ENCODE measurements at regions not wholly inside any gene's neighbourhood (a gene's known extent, or its start where the extent isn't known, plus 50 kb on each side); places are given as distances from the start of the nearest gene placed in this dataset.
"Not testable (repeated sequence)": the region's sequence is repeated elsewhere in the genome, so short reads cannot be mapped to it uniquely, and the experiment has no call there.

DNA sequence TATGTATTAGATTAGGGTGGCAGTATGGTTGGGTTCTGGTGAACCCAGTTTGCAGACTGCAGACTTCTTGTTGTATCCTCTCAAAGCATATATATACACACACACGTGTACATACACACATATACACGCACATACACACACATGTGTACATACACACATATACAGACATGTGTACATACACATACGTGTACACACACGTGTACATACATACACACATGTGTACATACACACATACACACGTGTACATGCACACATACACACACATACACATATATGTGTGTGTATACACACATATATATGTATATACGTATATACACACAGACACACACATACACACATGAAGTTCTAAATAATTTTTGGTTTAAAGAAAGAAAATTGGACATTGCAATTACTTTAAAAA, 780.2 kb downstream of the FLRT2 start:
- no peak for DNase-seq

DNA sequence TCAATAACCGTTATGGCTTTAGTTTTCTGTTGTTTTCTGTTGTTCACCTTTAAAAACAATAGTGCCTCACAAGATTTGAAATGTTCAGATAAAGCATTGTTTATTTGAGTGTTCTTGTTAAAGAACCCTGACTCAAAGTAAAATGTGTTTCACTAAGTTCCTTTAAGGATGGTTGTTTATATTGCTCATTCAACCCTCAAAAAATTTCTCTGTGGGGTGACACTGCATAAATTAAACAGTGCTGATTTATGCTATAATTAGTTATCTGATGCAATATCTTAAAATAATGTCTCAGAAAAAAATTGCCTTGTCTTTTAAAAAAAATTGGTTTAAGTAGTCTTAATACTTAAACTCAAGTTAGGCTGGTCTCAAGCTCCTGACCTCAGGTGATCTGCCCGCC, 775.1 kb downstream of the FLRT2 start:
- DNase-seq: no peak

DNA sequence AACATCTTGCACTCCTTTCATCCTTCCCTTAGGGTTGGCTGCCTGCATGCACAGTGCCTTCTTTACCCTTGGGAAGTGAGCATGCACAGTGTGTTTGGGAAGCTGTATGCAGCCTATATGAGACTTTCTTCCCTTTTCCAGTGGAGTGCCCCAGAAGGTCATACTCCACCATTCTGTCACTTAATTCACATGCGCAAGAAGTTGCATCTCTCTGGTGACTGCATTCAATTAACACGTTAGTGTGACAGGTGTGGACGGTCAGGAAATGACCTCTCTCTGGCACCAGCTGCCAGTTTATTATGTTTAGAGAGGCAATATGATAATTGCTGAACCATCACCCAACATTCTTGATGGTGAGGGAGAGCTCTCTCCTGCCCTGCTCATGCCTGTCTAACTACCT, 770.0 kb downstream of the FLRT2 start:
- DNase-seq: no peak

DNA sequence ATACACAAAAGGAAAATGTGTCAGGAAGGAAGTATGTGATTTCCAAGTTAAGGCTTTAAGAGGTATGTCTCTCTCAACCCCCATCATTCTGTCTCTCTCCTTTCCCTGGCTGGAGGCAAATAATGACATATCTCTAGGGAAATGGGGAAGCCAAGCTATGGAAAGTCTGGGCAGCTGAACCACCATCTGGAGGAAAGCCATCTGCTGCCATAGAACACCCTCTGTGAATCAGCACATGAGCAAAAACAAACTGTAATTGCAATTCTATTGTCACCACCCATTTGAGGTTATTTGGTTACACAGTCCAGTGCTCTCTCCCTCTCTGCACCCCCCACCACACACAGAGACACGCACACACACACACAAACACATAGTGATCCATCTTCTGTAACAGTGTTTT, 766.2 kb downstream of the FLRT2 start:
- DNase-seq: no peak

DNA sequence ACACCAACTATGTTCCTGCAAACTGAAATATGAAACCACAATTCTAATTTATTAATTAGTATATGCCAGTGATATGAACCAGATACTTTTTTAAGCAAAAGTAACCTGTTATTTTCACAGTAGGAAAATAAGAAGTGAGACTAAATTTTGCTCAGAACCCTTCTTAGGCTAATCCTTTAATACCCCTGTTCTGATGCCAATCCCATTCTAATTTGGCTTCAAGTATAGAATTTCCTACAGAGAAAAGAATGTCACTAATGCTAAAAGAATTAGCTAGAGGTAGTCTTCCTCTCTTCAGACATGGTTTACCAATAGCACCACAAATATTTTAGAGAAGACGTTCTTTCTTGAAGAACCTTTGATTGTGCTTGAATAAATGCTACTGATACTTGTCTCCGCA, 758.4 kb downstream of the FLRT2 start:
- DNase-seq: no peak

DNA sequence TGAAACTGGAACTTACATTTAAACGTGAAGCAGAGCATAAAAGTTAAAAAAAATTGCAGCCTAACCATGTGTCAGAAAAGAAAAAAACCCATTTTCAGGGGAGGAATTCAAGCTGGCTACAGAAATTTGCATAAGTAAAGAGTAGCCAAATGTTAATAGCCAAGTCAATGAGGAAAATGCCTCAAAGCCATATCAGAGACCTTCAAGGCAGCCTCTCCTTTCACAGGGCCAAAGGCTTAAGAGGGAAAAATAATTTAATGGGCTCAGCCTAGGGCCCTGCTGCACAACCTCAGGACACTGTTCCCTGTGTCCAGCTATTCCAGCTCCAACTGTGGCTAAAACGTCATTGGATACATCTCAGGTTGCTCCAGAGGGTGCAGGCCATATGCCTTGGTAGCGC, 749.5 kb downstream of the FLRT2 start:
- no peak for DNase-seq

DNA sequence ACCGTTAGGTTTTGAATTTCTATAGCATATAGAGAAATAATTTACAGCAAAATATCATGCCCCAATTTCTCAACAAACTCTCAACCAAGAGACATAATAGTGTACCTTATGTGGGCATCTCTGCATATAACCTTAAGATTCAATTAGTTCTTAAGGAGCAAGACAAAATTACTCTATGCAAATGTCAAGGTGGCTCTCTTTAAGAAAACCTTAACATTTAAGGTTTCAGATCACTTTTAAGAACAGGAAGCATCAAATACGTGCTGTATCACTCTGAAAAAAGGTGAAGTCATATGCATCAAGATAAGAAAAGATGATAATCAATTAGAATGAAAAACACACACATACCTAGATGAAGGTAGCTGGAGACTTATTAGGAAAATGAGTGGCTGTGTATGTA, 728.0 kb downstream of the FLRT2 start:
- no peak for DNase-seq

DNA sequence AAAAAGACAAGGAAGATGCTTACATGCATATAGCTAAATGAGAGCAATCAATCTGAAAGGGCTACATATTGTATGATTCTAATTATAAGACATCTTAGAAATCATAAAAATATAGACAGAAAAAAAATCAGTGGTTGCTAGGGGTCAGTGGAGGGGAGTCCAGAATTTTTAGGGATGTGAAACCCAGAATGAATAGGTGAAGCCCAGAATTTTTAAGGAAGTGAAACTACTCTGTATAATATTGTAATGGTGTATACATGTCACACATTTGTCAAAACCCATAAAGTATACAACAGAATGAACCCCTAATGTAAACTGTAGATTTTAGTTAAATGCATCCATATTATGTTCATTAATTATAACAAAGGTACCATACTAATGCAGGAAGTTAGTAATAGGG, 713.2 kb downstream of the FLRT2 start:
- no peak for DNase-seq

DNA sequence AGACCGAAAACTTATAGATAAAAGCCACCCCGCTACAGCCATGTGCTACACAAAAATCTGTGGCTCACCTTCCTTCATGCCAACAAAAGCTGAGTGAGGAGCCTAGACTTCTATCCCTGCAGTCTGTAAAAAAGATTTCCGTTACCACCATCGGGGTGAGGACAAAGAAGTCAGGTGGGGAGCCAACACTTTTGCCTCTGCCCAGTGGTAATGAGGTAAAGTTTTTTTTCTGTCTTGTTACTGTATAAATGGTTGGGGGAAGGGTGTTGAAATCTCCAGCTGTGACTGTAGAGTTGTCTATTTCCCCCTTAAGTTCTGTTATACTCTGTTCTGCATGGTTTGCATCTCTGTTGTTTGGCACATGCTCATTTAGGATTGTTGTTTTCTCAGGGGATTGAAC, 707.8 kb downstream of the FLRT2 start:
- no peak for DNase-seq

DNA sequence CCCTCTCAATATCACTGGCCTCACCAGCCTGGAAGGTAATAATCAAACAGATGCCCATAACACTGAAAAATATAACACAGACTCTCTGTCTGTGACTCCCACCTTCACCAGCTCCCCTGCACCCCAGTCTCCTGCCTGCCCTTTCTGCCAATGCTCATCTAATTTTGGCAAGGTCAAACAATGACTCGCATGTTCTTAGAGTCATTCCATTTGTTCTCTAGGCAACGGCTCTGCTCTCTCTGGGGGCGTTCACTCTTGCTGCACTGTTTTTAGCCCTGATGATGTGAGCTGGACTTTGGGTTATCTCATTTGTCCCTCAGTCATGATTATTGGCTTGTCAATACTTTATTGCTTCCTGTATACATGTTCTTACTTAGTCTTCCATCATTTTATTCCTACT, 691.8 kb downstream of the FLRT2 start:
- DNase-seq: no peak

DNA sequence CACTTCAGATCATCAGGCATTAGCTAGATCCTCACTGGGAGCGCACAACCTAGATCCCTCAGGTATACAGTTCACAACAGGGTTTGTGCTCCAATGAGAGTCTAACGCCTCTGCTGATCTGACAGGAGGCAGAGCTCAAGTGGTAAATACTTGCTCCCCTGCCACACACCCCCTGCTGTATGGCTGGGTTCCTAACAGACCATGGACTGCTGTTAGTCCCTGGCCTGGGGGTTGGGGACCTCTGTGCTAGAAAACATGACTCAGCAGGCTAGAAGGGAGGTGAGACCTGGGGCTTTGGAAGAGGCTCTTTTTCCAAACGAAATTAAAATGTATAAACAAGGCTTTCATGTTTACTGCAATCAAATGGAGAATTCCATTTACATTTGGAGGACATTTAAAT, 691.1 kb downstream of the FLRT2 start:
- DNase-seq: no peak

DNA sequence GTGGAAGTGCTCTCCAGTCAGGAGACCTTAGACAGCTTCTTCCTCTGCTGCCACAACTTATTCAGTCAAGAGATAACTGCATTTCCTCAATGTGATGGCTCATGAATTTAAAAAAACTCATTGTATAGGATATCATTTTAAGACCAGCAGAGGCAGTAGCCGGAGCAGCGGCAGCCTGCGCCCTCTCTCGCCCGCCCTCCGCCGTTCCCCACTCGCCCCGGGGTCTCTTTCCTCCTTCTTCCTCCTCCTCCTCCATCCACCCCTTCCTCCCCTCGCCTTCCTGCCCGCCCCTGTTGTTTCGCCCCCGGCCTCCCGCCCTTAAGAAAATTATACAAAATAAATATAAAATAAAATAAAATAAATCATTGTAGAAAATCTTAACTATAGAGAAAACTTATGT, 687.6 kb downstream of the FLRT2 start:
- no peak for DNase-seq

DNA sequence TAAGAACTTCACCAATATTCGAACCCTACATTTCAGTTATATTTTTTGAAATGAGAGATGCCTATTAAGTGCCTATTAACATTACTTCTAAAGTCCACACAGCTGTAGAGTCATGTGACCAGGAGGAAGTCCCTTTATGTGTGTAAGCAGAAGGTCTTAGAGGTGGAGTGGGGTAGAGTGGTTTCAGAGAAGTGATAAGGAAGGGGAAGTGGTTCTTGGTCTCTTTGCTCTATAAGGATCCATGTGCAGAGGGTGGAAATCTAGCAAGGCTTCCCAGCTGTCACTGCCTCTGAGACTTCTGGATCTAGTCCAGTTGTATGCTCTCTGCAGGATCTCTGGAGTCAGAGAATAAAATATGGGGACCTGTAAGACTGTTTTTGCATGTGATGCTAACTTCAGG, 673.9 kb downstream of the FLRT2 start:
- no peak for DNase-seq

DNA sequence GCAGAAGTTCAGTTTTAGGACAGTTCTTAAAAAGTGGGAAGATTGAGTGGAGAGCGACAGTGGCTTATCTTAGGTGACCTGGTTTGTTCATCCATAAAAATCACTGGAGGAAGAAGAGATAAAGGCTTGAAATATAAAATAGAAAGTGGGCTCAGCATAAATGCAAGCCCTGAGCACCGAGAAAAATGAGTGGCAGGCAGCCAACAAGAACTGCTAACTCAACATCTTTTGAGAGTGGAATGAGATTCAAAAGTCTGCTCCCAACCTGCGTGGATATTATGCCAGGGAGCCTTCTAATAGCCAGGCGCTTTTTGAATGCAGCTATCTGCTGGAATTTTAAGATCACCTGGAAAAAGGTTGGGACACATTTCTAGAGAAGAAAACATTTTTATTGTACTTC, 666.5 kb downstream of the FLRT2 start:
- DNase-seq: no peak

DNA sequence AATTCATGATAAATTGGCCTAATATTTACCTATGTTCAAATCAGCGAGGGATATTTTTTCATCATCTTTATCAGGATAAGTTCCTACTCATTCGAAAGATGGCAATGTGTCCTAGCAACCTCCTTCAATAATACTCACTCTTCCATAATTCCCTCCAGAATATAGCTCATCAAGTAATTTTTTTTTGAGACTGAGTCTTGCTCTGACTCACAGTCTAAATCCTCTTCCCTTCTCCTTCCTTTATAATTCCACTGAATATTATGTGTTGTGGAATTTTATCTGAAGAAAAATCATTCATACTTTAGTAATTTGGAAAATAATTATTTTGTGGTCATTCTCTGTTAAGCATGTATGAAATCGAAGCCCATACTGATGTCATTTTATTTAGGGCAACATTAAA, 663.8 kb downstream of the FLRT2 start:
- no peak for DNase-seq

DNA sequence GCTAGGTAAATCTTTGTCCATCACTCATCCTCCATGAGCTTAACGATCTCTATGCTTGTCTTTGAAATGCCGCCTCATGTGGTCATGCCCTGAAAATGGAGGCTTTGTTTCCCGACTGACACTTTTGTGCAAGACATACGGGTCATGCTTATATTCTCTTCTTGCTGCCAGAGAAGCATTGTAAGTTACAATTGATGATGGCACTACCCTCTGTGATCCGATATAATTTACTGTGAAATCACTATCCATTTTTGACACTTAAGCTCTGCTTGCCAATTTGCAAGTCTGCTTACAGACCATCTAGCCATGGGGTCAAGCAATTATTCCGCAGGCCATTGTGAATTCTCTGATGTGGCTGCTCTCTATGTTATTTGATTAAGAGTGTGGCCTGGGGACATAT, 650.0 kb downstream of the FLRT2 start:
- no peak for DNase-seq

DNA sequence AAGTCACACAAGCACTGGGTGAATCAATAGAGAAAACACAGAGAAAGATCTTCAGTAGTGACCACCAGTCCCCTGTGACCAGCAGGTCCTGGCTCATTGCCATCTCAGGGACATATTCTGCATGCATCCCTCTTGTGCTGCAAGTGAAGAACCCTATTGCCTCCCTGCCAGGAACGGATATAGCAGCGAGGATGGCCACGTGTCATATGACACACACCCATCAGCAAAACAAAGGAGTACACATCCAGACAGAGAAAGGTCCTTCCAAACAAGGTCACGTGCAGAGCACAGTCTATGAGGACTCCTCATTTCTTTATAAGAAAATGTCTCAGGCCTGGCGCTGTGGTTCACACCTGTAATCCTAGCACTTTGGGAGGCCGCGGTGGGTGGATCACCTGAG, 638.4 kb downstream of the FLRT2 start:
- no peak for DNase-seq

DNA sequence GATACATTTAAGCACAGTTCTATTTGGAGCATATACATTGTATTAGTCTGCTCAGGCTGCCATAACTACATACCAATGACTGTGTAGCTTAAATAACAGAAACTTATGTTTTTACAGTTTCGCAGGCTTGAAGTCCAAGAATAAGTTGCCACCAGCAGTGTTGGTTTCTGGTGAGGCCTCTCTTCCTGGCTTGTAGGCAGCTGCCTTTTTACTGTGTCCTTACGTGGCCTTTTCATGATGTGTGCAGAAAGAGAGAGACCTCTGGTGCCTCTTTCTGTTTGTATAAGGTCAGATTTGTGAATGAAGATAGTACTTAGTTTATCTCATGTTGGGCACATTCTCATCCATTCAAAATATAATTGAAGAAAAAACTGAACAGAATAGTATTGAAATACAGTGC, 636.6 kb downstream of the FLRT2 start:
- DNase-seq: no peak

DNA sequence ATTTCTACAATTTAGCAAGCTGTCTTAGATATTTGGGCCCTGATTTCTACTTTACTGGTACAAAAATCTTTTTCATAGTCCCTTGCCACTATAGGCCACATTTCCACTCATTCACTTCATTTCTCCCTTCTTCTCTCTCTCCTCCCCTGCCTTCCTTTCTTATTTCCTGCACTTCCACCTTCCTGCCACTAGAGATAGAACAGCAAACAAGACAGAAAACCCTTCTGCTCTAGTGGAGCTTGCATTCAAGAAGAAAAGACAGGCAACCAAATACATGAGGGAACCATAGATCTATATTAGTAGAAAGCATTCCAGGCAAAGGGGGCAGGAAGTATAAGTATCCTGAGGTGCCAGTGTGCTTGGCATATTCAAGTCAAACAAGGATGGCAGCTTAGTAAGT, 623.5 kb downstream of the FLRT2 start:
- no peak for DNase-seq

DNA sequence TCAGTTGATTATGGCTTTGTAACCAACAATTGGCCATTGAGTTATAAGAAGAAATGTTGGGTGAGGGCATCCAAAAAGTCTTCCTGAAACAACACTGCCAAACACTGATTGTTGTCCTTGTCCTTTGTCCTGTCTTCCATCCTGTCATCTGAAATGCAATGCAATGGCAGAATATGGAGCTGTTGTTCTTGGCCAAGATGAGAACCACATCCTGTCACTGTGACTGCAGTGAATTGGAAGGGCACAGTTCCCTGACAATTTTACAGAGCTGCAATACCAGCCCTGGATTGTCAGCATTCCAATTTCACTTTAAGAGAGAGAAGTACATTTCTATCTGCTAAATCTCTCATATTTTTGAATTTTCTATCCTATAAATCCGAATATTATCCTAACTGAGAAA, 613.3 kb downstream of the FLRT2 start:
- no peak for DNase-seq

DNA sequence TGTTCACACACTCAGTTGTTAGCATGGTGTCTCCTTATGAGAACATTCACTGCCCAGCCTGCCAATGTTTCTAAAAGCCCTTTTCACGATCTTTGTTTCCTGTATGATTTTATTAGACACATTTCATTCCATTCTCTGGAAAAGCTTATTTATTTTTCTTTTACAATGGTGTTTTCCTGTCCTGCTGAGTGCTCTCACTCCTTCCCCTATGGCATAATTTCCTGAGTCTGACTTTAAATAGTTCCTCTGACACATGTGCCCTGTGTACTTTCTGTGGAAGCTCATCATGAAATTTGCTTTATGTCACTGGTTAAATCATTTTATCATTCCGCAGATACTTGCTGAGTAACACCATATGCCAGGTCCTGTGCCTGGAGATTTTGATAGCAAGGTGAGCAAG, 612.0 kb downstream of the FLRT2 start:
- DNase-seq: no peak

DNA sequence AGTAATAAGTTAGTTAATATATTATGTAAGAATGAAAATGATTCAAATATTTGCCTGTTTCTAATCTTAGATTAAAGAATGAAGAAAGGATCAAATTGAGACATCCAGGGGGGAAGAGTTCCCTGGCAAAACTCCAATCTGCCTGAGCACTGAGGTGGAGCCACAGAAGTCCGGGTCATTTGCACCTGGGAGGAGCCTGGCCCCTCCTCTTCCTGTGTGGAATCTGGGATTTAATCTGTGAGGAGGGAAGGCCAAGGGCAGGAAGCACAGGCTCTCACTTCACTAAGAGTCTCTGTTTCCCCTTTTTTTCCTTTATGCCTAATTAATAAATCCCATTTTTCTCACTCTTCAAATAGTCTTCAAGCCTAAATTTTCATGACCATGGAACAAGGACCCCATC, 599.5 kb downstream of the FLRT2 start:
- no peak for DNase-seq

DNA sequence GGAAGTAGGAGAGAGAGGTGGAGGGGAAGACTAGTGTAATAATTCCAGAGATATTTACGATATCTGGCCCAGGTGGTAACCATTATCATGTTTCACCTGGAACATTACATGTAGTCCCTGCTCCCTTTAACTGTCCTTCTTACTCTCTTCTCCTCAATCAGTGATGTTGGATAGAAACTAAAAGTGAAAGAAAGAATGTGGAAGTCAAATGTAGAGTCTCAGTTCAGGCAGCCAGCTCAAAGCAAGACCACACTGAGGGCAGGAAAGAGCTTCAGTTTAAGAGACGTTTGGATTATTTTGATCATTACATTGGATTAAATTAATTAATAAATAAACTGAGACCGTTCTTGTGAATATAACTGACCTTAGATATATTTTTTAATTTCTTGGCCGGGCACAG, 594.4 kb downstream of the FLRT2 start:
- DNase-seq: no peak

DNA sequence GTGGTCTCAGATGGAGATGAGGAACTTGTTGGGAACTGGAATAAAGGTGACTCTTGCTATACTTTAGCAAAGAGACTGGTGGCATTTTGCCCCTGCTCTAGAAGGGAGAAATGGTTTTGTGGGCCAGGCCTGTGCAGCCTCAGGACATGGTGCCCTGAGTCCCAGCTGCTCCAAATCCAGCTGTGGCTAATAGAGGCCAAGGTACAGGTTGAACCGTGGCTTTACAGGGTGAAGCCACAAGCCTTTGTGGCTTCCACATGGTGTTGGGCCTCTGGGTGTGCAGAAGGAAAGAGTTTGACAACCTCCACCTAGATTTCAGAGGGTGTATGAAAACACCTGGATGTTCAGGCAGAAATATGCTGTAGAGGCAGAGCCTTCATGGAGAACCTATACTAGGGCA, 586.0 kb downstream of the FLRT2 start:
- no peak for DNase-seq

DNA sequence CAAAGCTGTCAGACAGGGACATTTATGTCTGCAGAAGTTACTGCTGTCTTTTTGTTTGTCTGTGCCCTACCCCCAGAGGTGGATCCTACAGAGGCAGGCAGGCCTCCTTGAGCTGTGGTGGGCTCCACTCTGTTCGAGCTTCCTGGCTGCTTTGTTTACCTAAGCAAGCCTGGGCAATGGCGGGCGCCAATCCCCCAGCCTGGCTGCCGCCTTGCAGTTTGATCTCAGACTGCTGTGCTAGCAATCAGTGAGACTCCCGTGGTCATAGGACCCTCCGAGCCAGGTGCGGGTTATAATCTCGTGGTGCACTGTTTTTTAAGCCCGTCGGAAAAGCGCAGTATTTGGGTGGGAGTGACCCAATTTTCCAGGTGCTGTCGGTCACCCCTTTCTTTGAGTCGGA, 580.9 kb downstream of the FLRT2 start:
- not testable (repeated sequence) for DNase-seq

DNA sequence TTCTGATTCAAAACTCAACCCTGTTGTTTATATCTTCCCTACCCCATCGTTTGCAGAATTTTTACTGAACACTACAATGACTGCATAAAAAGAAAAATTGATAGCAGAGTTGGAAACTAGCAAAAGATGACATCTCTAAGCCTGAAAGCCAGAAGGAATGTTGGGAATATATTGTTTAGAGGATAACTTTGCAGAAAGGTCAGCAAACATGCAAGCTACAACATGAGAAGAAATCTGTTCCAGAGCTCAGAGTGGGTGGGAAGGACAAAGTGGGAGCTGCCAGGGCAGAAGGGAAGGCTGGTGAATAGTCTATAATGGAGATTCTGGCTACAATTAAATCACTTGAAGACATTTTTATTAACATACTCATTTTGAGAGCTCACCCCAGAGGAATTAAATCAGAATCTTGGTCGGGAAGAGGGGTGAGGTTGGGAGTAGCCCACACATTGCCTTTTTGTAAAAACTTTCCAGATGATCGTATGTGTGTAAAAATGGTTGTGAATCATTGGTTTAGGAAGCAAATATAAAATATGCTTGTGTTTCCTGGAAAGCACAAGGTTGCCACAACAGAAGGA, 574.8 kb downstream of the FLRT2 start:
- no peak for DNase-seq
